ENCODE measurements at regions not wholly inside any gene's neighbourhood (a gene's known extent, or its start where the extent isn't known, plus 50 kb on each side); places are given as distances from the start of the nearest gene placed in this dataset.

DNA sequence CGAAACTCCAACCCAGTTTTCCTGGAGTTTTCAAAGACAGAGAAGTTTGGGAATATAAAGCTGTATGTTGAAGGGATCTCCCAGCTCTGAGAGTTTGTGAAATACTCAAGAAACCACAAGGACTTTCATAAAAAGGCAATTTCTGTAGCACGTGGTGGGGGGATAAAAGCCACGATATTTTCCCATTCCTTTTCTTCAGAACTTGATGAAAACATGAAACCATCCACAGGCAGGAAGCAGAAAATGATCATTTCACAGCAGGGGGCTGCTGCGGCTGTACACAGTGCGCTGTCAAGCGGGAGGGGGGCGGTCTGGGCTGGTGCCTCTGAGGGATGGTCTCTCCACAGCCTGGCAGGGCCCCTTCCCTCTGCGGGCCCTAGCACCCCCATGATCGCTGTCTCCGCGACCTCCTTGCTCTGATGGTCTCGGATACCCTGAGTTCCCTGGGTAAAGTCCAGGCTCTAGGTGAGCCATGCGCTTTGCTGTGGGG, 423.2 kb downstream of the MN1 start:
- no CpG with 5 or more reads among the region's 13 CpGs for WGBS (ENCODE audit: extremely low coverage, insufficient read length, low lambda C conversion rate)
- Histone ChIP-seq H2AK5ac (ENCODE audit: insufficient read length, low read length) (no peak overlapping the region), H2BK120ac (ENCODE audit: low read depth, low read length, poor library complexity, severe bottlenecking) (no peak overlapping the region), H3K27ac (ENCODE audit: insufficient read length, low read depth, low read length) (no peak overlapping the region), H3K4me1 (ENCODE audit: insufficient read depth, low read length) (no peaks in the 10 kb centered on the region), H4K20me1 (ENCODE audit: control insufficient read depth, insufficient read depth, insufficient read length) (no peaks in the 10 kb centered on the region), H3K9me3 (ENCODE audit: control insufficient read depth, low read depth, low read length) (no peaks in the 10 kb centered on the region), H2BK20ac (ENCODE audit: low read depth, low read length, poor library complexity, severe bottlenecking) (no peak overlapping the region), H4K91ac (ENCODE audit: insufficient read length, low read depth, low read length) (no peak overlapping the region), H3K56ac (ENCODE audit: insufficient read length, low read depth, low read length) (no peak overlapping the region), H3K18ac (ENCODE audit: insufficient read length, low read depth, low read length) (no peak overlapping the region), H3K27me3 (ENCODE audit: insufficient read depth, low read length) (no peaks in the 10 kb centered on the region), H3K4ac (ENCODE audit: low read depth, low read length) (no peak overlapping the region), H2BK15ac (ENCODE audit: low read depth, low read length) (no peak overlapping the region), H3K23ac (ENCODE audit: insufficient read length, low read depth, low read length) (no peak overlapping the region), H2BK5ac (ENCODE audit: insufficient read length, low read length) (no peak overlapping the region), H4K5ac (ENCODE audit: insufficient read length, low read depth, low read length) (no peak overlapping the region), H4K8ac (replicated peaks; ENCODE audit: insufficient read length, low read depth, low read length) (no peak overlapping the region), H3K23me2 (ENCODE audit: insufficient read length, low read depth, low read length, poor library complexity, severe bottlenecking) (no peaks in the 10 kb centered on the region), H3K9ac (ENCODE audit: extremely low read depth, insufficient read length, low read length) (no peak overlapping the region), H3K14ac (ENCODE audit: insufficient read depth, low read length) (no peak overlapping the region), H3K79me1 (ENCODE audit: insufficient read depth, low read depth, low read length, poor library complexity, severe bottlenecking) (no peaks in the 10 kb centered on the region), H3K79me2 (ENCODE audit: insufficient read depth, low read length) (no peaks in the 10 kb centered on the region), H3T11ph (ENCODE audit: low read length) (no peak overlapping the region), H2BK12ac (ENCODE audit: insufficient read length, low read depth, low read length) (no peak overlapping the region), H2AFZ (ENCODE audit: low read length) (no peak overlapping the region), H3K4me2 (ENCODE audit: insufficient read depth, insufficient read length, low read length) (no peak overlapping the region)
- Mint-ChIP-seq H3K4me1 (peaks cover 7 to 19% of the 10 kb centered on the region in 2 experiments), H3K4me3 (no peak overlapping the region), H3K36me3 (ENCODE audit: insufficient read depth in 1 of 3, low read depth in 3 of 3) (no peaks in the 10 kb centered on the region), H3K9me3 (peaks cover 2 to 4% of the 10 kb centered on the region in 2 experiments; a peak in 1 of 5 replicates), H3K27ac (no peak overlapping the region), H3K27me3 (ENCODE audit: low read depth) (peaks cover 3% of the 10 kb centered on the region; the same call in 1 of the 2 replicates)
- TF ChIP-seq, protein P1, sequence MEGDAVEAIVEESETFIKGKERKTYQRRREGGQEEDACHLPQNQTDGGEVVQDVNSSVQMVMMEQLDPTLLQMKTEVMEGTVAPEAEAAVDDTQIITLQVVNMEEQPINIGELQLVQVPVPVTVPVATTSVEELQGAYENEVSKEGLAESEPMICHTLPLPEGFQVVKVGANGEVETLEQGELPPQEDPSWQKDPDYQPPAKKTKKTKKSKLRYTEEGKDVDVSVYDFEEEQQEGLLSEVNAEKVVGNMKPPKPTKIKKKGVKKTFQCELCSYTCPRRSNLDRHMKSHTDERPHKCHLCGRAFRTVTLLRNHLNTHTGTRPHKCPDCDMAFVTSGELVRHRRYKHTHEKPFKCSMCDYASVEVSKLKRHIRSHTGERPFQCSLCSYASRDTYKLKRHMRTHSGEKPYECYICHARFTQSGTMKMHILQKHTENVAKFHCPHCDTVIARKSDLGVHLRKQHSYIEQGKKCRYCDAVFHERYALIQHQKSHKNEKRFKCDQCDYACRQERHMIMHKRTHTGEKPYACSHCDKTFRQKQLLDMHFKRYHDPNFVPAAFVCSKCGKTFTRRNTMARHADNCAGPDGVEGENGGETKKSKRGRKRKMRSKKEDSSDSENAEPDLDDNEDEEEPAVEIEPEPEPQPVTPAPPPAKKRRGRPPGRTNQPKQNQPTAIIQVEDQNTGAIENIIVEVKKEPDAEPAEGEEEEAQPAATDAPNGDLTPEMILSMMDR (conservative IDR thresholded peaks at IDR 0.05) = no peak
- no peak for DNase-seq
